Keratinocyte (primary cell): ENCODE measurements at regions not wholly inside any gene's neighbourhood (a gene's known extent, or its start where the extent isn't known, plus 50 kb on each side); places are given as distances from the start of the nearest gene placed in this dataset.

Experiments used
- DNase-seq: peaks from one replicate; pipeline ENCODE4 v3.0.0-alpha.2; 2011; ENCODE audit warnings: low read depth, missing footprints, low spot score
- FAIRE-seq: peaks from 2 replicates; lab custom pipeline; 2011; peaks lifted over from hg19 to GRCh38; lab: Jason Lieb, UNC
- H2AFZ ChIP-seq: 2 replicates; pipeline ENCODE4 v1.6.0; 2012; ENCODE audit warnings: low read length, control low read depth, inconsistent platforms; ENCODE audit not compliant: control insufficient read depth
- H3K27ac ChIP-seq: 2 replicates; pipeline ENCODE4 v1.5.1; 2011; ENCODE audit warnings: low read length; ENCODE audit not compliant: control insufficient read depth, insufficient read depth
- H3K27me3 ChIP-seq: 3 replicates; pipeline ENCODE4 v1.6.0; 2011; ENCODE audit warnings: low read length; ENCODE audit not compliant: control insufficient read depth, insufficient read depth; ENCODE audit errors: extremely low read depth
- H3K36me3 ChIP-seq, 2 experiments: 2 replicates in 1 of 2; 3 replicates in 1 of 2; pipeline ENCODE4 v1.5.1; 2011; ENCODE audit warnings: low read length in 2 of 2, mild to moderate bottlenecking in 1 of 2; ENCODE audit not compliant: control insufficient read depth in 2 of 2, insufficient read depth in 2 of 2; ENCODE audit errors: extremely low read depth in 1 of 2
- H3K4me1 ChIP-seq: 3 replicates; pipeline ENCODE4 v1.5.1; 2011; ENCODE audit warnings: low read length; ENCODE audit not compliant: control insufficient read depth, insufficient read depth; ENCODE audit errors: extremely low read depth
- H3K4me2 ChIP-seq: 3 replicates; pipeline ENCODE4 v1.6.0; 2011; ENCODE audit warnings: low read depth, low read length; ENCODE audit not compliant: control insufficient read depth, insufficient read depth; ENCODE audit errors: extremely low read depth
- H3K4me3 ChIP-seq, 3 experiments: fragments of 200-600 bp in 1 of 3; sonication (generic) in 1 of 3; 2 replicates in 2 of 3; 3 replicates in 1 of 3; pipeline ENCODE4 v1.5.1; 2011 to 2016; ENCODE audit warnings: low read length in 3 of 3, mild to moderate bottlenecking in 3 of 3, control low read depth in 2 of 3, inconsistent platforms in 1 of 3, low read depth in 1 of 3, mixed read lengths in 1 of 3, mixed run types in 1 of 3, moderate library complexity in 1 of 3; ENCODE audit not compliant: control insufficient read depth in 2 of 3, insufficient read depth in 2 of 3; ENCODE audit errors: extremely low read depth in 1 of 3
- H3K79me2 ChIP-seq: 2 replicates; pipeline ENCODE4 v1.6.0; 2012; ENCODE audit warnings: low read length; ENCODE audit not compliant: control insufficient read depth, insufficient read depth
- H3K9ac ChIP-seq: 3 replicates; pipeline ENCODE4 v1.6.0; 2011; ENCODE audit warnings: low read length; ENCODE audit not compliant: control insufficient read depth, insufficient read depth; ENCODE audit errors: extremely low read depth
- H3K9me1 ChIP-seq: 3 replicates; pipeline ENCODE4 v1.6.0; 2011; ENCODE audit warnings: low read length; ENCODE audit not compliant: control insufficient read depth, insufficient read depth; ENCODE audit errors: extremely low read depth
- H3K9me3 ChIP-seq: 2 replicates; pipeline ENCODE4 v1.5.1; 2012; ENCODE audit warnings: low read depth, low read length; ENCODE audit not compliant: control insufficient read depth
- H4K20me1 ChIP-seq: 3 replicates; pipeline ENCODE4 v1.6.0; 2011; ENCODE audit warnings: low read length; ENCODE audit not compliant: control insufficient read depth, insufficient read depth; ENCODE audit errors: extremely low read depth
- EZH2 ChIP-seq: IDR thresholded peaks from one replicate; pipeline ENCODE4 v1.6.1; 2012; ENCODE audit warnings: inconsistent platforms, mild to moderate bottlenecking, low read length, moderate library complexity
- dilution Hi-C: fragments of 300-500 bp; cut with MboI; formaldehyde crosslinking; loops from one replicate; pipeline ENCODE4 v1.7.0; 2020; ENCODE audit warnings: low sequenced_read_pairs; ENCODE audit not compliant: extremely low pct_ligation_motif_present
- TF ChIP-seq, protein P1 (sequence below), 3 experiments: IDR thresholded peaks in 1 of 3; conservative IDR thresholded peaks in 1 of 3; optimal IDR thresholded peaks in 1 of 3; 2 replicates in 2 of 3; 3 replicates in 1 of 3; pipeline versions ENCODE3 to v1.5.1; 2011; ENCODE audit warnings: low read length in 3 of 3, mild to moderate bottlenecking in 3 of 3, moderate library complexity in 2 of 3, control low read depth in 1 of 3, inconsistent platforms in 1 of 3; ENCODE audit not compliant: insufficient read depth in 2 of 3; ENCODE audit errors: extremely low read depth in 1 of 3

DNA sequence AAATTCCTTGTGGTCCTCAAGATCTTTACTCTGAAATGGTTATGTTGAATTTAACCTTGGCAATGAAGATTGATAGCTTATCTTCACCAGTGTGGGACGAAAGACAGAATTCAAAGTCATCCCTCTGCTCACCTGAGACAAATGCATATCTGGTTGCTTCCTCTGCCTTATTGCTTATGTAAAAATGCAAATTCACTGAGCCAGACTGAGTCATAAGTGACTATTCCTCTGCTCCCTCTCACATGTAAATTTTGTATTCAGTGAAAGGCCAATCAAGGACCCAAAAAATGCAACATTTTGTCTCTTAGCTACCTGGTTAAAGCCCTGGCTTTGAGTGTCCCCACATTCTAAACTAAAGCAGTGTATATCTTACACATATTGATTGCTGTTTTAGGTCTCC, 593.1 kb upstream of the GJE1 start:
- Histone ChIP-seq H3K27ac (no peak overlapping the region), H3K27me3 (no peaks in the 10 kb centered on the region), H3K4me3 (no peak overlapping the region), H3K4me1 (no peaks in the 10 kb centered on the region), H3K9me3 (no peaks in the 10 kb centered on the region), H3K9me1 (no peaks in the 10 kb centered on the region), H3K4me2 (no peak overlapping the region), H3K9ac (no peak overlapping the region), H3K79me2 (no peaks in the 10 kb centered on the region), H4K20me1 (no peaks in the 10 kb centered on the region), H3K36me3 (no peaks in the 10 kb centered on the region), H2AFZ (no peak overlapping the region)
- DNase-seq = no peak
- FAIRE-seq = no peak
- dilution Hi-C loops = no loop called here
- TF ChIP-seq, protein P1, sequence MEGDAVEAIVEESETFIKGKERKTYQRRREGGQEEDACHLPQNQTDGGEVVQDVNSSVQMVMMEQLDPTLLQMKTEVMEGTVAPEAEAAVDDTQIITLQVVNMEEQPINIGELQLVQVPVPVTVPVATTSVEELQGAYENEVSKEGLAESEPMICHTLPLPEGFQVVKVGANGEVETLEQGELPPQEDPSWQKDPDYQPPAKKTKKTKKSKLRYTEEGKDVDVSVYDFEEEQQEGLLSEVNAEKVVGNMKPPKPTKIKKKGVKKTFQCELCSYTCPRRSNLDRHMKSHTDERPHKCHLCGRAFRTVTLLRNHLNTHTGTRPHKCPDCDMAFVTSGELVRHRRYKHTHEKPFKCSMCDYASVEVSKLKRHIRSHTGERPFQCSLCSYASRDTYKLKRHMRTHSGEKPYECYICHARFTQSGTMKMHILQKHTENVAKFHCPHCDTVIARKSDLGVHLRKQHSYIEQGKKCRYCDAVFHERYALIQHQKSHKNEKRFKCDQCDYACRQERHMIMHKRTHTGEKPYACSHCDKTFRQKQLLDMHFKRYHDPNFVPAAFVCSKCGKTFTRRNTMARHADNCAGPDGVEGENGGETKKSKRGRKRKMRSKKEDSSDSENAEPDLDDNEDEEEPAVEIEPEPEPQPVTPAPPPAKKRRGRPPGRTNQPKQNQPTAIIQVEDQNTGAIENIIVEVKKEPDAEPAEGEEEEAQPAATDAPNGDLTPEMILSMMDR (optimal IDR thresholded peaks at IDR 0.05 in 1 of 3, IDR thresholded peaks at IDR 0.05 in 1 of 3, conservative IDR thresholded peaks at IDR 0.05 in 1 of 3; ENCODE audit: extremely low read depth in 1 of 3, insufficient read depth in 2 of 3, low read length in 3 of 3) = no peak
- no peak for TF ChIP-seq EZH2

DNA sequence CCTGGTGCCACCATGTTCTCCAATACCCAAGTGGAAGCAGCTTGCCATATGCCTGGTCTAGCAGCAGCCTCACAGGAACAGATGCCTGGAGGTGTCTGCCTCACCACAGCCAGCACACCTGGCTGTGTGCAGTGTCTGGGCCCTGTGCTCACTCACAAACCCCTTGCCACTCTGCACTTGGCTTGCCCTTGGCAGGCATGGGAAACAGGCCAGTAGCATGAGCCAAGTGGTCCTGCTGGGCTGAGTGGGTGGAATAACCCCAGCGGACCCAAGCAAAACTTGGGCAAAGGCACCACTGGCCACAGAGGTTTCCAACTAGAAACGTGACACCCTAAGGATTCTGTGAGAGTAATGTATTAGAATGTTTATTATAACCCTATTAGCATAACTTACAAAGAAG, 600.5 kb upstream of the GJE1 start:
- Histone ChIP-seq H3K9me3 (peaks cover 6% of the 10 kb centered on the region), H3K36me3 (no peaks in the 10 kb centered on the region), H4K20me1 (no peaks in the 10 kb centered on the region), H3K4me3 (no peak overlapping the region), H3K27me3 (no peaks in the 10 kb centered on the region), H3K9ac (no peak overlapping the region), H3K79me2 (no peaks in the 10 kb centered on the region), H3K4me2 (no peak overlapping the region), H3K27ac (no peak overlapping the region), H3K9me1 (no peaks in the 10 kb centered on the region), H2AFZ (no peak overlapping the region), H3K4me1 (no peaks in the 10 kb centered on the region)
- dilution Hi-C loops = no loop called here
- DNase-seq (no peak), FAIRE-seq (no peak)
- TF ChIP-seq, protein P1 (optimal IDR thresholded peaks at IDR 0.05 in 1 of 3, IDR thresholded peaks at IDR 0.05 in 1 of 3, conservative IDR thresholded peaks at IDR 0.05 in 1 of 3; ENCODE audit: extremely low read depth in 1 of 3, insufficient read depth in 2 of 3, low read length in 3 of 3) = no peak
- no peak for TF ChIP-seq EZH2
